ENCODE measurements at regions not wholly inside any gene's neighbourhood (a gene's known extent, or its start where the extent isn't known, plus 50 kb on each side); places are given as distances from the start of the nearest gene placed in this dataset.

DNA sequence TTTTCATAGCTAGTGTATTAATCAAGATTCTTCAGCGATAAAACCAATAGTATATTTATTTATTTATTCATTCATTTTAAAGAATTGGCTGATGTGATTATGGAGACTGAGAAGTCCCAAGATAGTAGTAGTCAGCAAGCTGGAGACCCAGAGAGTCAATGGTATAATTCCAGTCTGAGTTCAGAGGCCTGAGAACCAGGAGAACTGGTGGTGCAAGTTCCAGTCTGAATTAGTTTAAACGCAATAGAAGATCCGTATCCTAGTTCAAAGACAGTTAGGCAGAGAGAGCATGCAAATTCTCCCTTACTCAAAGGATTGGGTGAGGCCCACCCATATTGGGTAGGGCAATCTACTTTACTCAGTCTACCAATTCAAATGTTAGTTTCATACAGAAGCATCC lies 364.2 kb upstream of the RPS23 start:
- Histone ChIP-seq H3K27ac (ENCODE audit: low read length) (no peak overlapping the region; the same call in 1 of the 2 replicates), H3K4me1 (ENCODE audit: insufficient read depth, low read length) (peaks cover 43% of the 10 kb centered on the region), H3K79me2 (ENCODE audit: insufficient read depth, low read length) (no peaks in the 10 kb centered on the region), H4K20me1 (ENCODE audit: insufficient read depth, low read length) (no peaks in the 10 kb centered on the region), H3K27me3 (ENCODE audit: insufficient read depth, low read length, poor library complexity) (no peaks in the 10 kb centered on the region), H3K4me2 (ENCODE audit: insufficient read depth, low read length) (no peak overlapping the region), H3K9me3 (ENCODE audit: insufficient read depth, low read length, severe bottlenecking) (no peaks in the 10 kb centered on the region), H3K36me3 (ENCODE audit: insufficient read depth, low read length) (no peaks in the 10 kb centered on the region), H2AFZ (ENCODE audit: low read depth, low read length) (no peak overlapping the region), H3K4me3 (ENCODE audit: low read depth in 1 of 2, low read length in 2 of 2) (no peak overlapping the region), H3K9ac (ENCODE audit: low read depth, low read length) (no peak overlapping the region)
- DNase-seq: no peak
- no peak for ATAC-seq (ENCODE audit: insufficient read depth, low read depth)
- TF ChIP-seq, protein P1, sequence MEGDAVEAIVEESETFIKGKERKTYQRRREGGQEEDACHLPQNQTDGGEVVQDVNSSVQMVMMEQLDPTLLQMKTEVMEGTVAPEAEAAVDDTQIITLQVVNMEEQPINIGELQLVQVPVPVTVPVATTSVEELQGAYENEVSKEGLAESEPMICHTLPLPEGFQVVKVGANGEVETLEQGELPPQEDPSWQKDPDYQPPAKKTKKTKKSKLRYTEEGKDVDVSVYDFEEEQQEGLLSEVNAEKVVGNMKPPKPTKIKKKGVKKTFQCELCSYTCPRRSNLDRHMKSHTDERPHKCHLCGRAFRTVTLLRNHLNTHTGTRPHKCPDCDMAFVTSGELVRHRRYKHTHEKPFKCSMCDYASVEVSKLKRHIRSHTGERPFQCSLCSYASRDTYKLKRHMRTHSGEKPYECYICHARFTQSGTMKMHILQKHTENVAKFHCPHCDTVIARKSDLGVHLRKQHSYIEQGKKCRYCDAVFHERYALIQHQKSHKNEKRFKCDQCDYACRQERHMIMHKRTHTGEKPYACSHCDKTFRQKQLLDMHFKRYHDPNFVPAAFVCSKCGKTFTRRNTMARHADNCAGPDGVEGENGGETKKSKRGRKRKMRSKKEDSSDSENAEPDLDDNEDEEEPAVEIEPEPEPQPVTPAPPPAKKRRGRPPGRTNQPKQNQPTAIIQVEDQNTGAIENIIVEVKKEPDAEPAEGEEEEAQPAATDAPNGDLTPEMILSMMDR (IDR thresholded peaks at IDR 0.05; ENCODE audit: borderline replicate concordance, extremely low read depth, low read length, poor library complexity, severe bottlenecking): no peak

DNA sequence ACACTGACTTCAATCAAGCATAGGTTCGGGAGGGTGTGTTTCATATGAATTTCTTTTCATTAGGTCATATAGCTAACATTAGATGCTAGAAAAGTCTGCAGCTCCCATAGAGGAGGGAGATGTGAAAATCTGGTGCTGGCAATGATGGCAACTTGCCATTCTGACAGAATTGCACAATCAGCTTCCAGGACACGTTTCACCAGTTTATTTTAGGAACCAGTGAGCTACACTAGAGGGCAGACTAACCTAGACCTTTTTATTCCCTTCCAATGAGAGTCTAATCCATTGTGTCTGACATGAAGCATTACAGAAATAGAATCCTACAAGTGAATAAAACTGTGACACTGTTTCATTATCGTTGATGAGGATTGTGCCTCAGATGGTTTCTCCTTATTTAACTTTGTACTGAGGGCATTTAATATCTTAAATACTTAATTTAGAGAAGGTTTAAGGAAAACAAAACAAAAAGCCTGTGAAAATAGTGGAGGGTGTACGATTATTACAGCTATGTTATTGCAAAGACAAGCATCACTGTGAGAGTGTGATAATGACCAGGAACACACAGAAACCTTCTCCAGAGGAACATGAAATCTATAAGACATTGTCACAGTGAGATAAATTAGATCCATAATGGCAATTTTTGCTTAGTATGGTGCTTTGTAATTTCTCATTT lies 363.3 kb upstream of the RPS23 start:
- H3K4me1 ChIP-seq (ENCODE audit: insufficient read depth, low read length): peaks cover 43% of the 10 kb centered on the region
- no peaks in the 10 kb centered on the region for H3K79me2 ChIP-seq (ENCODE audit: insufficient read depth, low read length)
- DNase-seq (peak; percentile 61), ATAC-seq (ENCODE audit: insufficient read depth, low read depth) (peak; percentile 75)
- H3K9me3 ChIP-seq (ENCODE audit: insufficient read depth, low read length, severe bottlenecking): no peaks in the 10 kb centered on the region
- H3K9ac ChIP-seq (ENCODE audit: low read depth, low read length): peak overlapping the region; percentile 20; the same call in 1 of the 2 replicates
- H3K27me3 ChIP-seq (ENCODE audit: insufficient read depth, low read length, poor library complexity): no peaks in the 10 kb centered on the region
- H3K4me3 ChIP-seq (ENCODE audit: low read depth in 1 of 2, low read length in 2 of 2): no peak overlapping the region
- H3K36me3 ChIP-seq (ENCODE audit: insufficient read depth, low read length): no peaks in the 10 kb centered on the region
- H2AFZ ChIP-seq (ENCODE audit: low read depth, low read length): peak overlapping the region; percentile 35; the same call in 1 of the 2 replicates
- H4K20me1 ChIP-seq (ENCODE audit: insufficient read depth, low read length): no peaks in the 10 kb centered on the region
- TF ChIP-seq, protein P1 (IDR thresholded peaks at IDR 0.05; ENCODE audit: borderline replicate concordance, extremely low read depth, low read length, poor library complexity, severe bottlenecking): peak; percentile 90
- no peak for TF ChIP-seq EZH2 (IDR thresholded peaks at IDR 0.05; ENCODE audit: borderline replicate concordance, low read depth, low read length, severe bottlenecking)
- H3K4me2 ChIP-seq (ENCODE audit: insufficient read depth, low read length): peak overlapping the region; percentile 24
- H3K27ac ChIP-seq (ENCODE audit: low read length): peak overlapping the region; percentile 60

DNA sequence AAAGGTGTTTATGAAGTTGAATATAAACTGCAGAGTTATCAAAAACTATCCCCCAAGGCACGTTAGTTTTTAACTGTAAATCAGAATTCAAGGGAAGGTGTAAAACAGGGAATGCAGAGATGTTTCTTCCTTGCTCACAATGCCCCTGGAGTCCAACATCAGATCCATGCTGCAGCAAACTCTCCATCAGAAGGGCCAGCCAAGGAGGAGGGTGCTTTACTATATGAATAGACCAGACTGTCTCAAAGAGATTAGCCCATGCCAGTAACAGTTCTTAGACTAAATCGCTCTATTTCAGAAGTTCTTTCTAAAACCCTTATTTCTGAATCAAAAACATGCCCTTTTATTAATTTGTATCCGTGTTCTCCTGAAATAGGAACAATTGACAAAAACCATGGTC lies 362.8 kb upstream of the RPS23 start:
- ATAC-seq (ENCODE audit: insufficient read depth, low read depth) (no peak), DNase-seq (no peak)
- H3K27me3 ChIP-seq (ENCODE audit: insufficient read depth, low read length, poor library complexity): no peaks in the 10 kb centered on the region
- H3K79me2 ChIP-seq (ENCODE audit: insufficient read depth, low read length): no peaks in the 10 kb centered on the region
- no peaks in the 10 kb centered on the region for H3K36me3 ChIP-seq (ENCODE audit: insufficient read depth, low read length)
- H3K4me2 ChIP-seq (ENCODE audit: insufficient read depth, low read length): no peak overlapping the region
- H4K20me1 ChIP-seq (ENCODE audit: insufficient read depth, low read length): no peaks in the 10 kb centered on the region
- no peak overlapping the region for H3K9ac ChIP-seq (ENCODE audit: low read depth, low read length)
- no peak for TF ChIP-seq EZH2 (IDR thresholded peaks at IDR 0.05; ENCODE audit: borderline replicate concordance, low read depth, low read length, severe bottlenecking)
- no peak overlapping the region for H3K4me3 ChIP-seq (ENCODE audit: low read depth in 1 of 2, low read length in 2 of 2)
- H3K4me1 ChIP-seq (ENCODE audit: insufficient read depth, low read length): peaks cover 46% of the 10 kb centered on the region
- H3K27ac ChIP-seq (ENCODE audit: low read length): peak overlapping the region; percentile 60
- no peaks in the 10 kb centered on the region for H3K9me3 ChIP-seq (ENCODE audit: insufficient read depth, low read length, severe bottlenecking)
- 0 out of 2 replicates have a peak overlapping the region, but pooled peaks have one; percentile 11 for H2AFZ ChIP-seq (ENCODE audit: low read depth, low read length)

DNA sequence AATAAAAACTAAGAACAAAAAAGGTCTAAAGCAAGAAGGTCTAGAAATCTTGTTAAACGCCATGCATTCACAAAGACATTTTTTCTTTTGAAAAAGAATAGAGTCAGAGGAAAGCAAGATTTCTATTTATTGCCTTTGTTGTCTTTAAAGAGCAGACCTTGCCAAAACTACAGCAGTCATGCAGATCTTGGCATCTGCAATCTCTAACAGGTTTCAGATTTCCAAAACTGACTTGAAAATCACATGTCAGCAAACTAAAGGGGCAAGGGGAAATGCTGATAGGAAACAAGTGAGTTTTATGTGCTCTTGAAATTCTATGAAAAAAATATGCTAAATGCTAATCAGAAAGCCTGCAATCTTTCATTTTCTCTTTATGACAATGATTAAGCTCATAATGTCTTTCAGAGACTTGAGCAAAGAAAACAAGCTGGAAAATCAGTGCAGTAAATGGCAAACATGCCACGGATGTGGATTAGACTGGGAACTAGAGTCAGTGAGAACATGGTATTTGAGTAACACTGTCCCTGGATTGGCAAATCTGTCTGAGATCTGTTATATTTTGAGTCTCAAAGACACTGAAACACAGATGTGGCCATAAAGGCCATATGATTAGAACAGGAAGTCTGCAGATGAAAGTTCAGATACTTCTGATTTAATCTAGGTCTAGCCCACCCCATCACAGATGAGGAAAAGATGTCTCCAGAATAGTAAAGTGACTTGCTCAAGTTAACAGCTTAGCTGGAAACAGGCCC lies 361.4 kb upstream of the RPS23 start:
- peak; percentile 82 for ATAC-seq (ENCODE audit: insufficient read depth, low read depth)
- peak overlapping the region; percentile 42 for H3K9ac ChIP-seq (ENCODE audit: low read depth, low read length)
- no peak for TF ChIP-seq EZH2 (IDR thresholded peaks at IDR 0.05; ENCODE audit: borderline replicate concordance, low read depth, low read length, severe bottlenecking)
- TF ChIP-seq, protein P1 (IDR thresholded peaks at IDR 0.05; ENCODE audit: borderline replicate concordance, extremely low read depth, low read length, poor library complexity, severe bottlenecking): no peak
- H2AFZ ChIP-seq (ENCODE audit: low read depth, low read length): peak overlapping the region; percentile 52
- H3K4me3 ChIP-seq (ENCODE audit: low read depth in 1 of 2, low read length in 2 of 2): peak overlapping the region in 1 of 2 experiments; percentile 14; a peak in 1 of 4 replicates
- peak overlapping the region; percentile 53 for H3K4me2 ChIP-seq (ENCODE audit: insufficient read depth, low read length)
- no peaks in the 10 kb centered on the region for H3K27me3 ChIP-seq (ENCODE audit: insufficient read depth, low read length, poor library complexity)
- DNase-seq: peak; percentile 48
- H3K79me2 ChIP-seq (ENCODE audit: insufficient read depth, low read length): no peaks in the 10 kb centered on the region
- H3K27ac ChIP-seq (ENCODE audit: low read length): peak overlapping the region; percentile 88
- H3K9me3 ChIP-seq (ENCODE audit: insufficient read depth, low read length, severe bottlenecking): no peaks in the 10 kb centered on the region
- H4K20me1 ChIP-seq (ENCODE audit: insufficient read depth, low read length): no peaks in the 10 kb centered on the region
- peaks cover 59% of the 10 kb centered on the region for H3K4me1 ChIP-seq (ENCODE audit: insufficient read depth, low read length)
- H3K36me3 ChIP-seq (ENCODE audit: insufficient read depth, low read length): no peaks in the 10 kb centered on the region

All from DND-41 (cell line).